Sigmoid colon (tissue), 6 donors: ENCODE measurements at regions not wholly inside any gene's neighbourhood (a gene's known extent, or its start where the extent isn't known, plus 50 kb on each side); places are given as distances from the start of the nearest gene placed in this dataset.

Source experiments
- DNase-seq: peaks from one replicate; pipeline ENCODE4 v3.0.0-alpha.2; 2019
- H3K27ac ChIP-seq, 4 donors: fragments of 200-600 bp; sonication (generic); one replicate each; pipeline ENCODE4 v1.5.1; 2016 to 2019; ENCODE audit warnings: mild to moderate bottlenecking in 1 of 4
- H3K27me3 ChIP-seq, 3 donors: fragments of 200-600 bp; sonication (generic); one replicate each; pipeline ENCODE4 v1.5.1; 2019; ENCODE audit warnings: mild to moderate bottlenecking in 1 of 3
- H3K36me3 ChIP-seq, 4 donors: fragments of 200-600 bp; sonication (generic); one replicate each; pipeline ENCODE4 v1.5.1; 2016 to 2019
- H3K4me1 ChIP-seq, 4 donors: fragments of 200-600 bp; sonication (generic); one replicate each; pipeline ENCODE4 v1.5.1; 2017 to 2019
- H3K4me3 ChIP-seq, 4 donors: fragments of 200-600 bp; sonication (generic); one replicate each; pipeline ENCODE4 v1.5.1; 2017 to 2019; ENCODE audit warnings: mild to moderate bottlenecking in 2 of 4, moderate library complexity in 1 of 4
- H3K9me3 ChIP-seq, 4 donors: fragments of 200-600 bp in 3 of 4; sonication (generic) in 3 of 4; one replicate each; pipeline versions ENCODE4 v1.5.1 to v1.6.1; 2013 to 2019
- CTCF ChIP-seq, 4 experiments: fragments of 450-650 bp in 3 of 4; fragments of 200-600 bp in 1 of 4; IDR thresholded peaks; one replicate each; pipeline ENCODE4 v1.5.1; 2016 to 2019; ENCODE audit warnings: antibody characterized with exemption in 4 of 4, mild to moderate bottlenecking in 3 of 4, moderate library complexity in 2 of 4
- EP300 ChIP-seq, 4 donors: sonication (generic); formaldehyde crosslinking; IDR thresholded peaks; one replicate each; pipeline ENCODE4 v1.6.1; 2017; ENCODE audit warnings: antibody characterized with exemption in 4 of 4
- POLR2A ChIP-seq, 2 donors: fragments of 450-650 bp; IDR thresholded peaks; one replicate each; pipeline ENCODE4 v1.6.1; 2016; ENCODE audit warnings: antibody characterized with exemption in 2 of 2, mild to moderate bottlenecking in 2 of 2, moderate library complexity in 2 of 2
- POLR2AphosphoS5 ChIP-seq, 4 donors: sonication (generic); formaldehyde crosslinking; IDR thresholded peaks; one replicate each; pipeline ENCODE4 v1.6.1; 2017; ENCODE audit warnings: antibody characterized with exemption in 4 of 4
- WGBS, 2 donors: extraction: QIAGEN DNeasy Blood & Tissue Kit; methylation state at CpG; one replicate each; pipeline ENCODE4 v1.1.7; 2013; 5-methylcytosine and 5-hydroxymethylcytosine counted together
- intact Hi-C: fragments of 100-400 bp; cut with DNase I; formaldehyde crosslinking; loops from one replicate; pipeline ENCODE4 v1.15.1; 2023
- donor health status: healthy with polysubstance abuse.
- donor health status: healthy.

DNA sequence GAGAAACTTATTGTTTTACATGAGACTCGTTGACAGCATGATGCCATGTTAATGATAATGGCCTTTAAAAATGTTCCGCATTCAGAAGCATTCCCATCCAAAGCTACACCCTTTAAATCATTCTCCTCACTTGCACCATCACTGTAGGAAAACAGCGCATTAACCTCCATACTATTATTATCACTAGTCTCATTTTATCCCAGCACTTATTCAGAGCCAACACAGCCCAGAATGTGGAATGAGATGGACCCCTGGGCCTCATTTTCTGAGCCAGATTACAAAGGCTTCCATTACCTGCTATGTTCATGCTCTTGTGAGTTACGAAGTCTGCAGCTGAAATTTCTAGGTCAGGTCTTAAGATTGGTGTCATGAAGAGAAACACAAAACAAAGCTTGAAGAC, 159.4 kb downstream of the HS3ST3A1 start:
- intact Hi-C loops = no loop called here
- H3K27me3 ChIP-seq = no peaks in the 10 kb centered on the region
- H3K4me3 ChIP-seq = no peak overlapping the region
- TF ChIP-seq CTCF (IDR thresholded peaks at IDR 0.05) (no peak), POLR2A (IDR thresholded peaks at IDR 0.05) (no peak), POLR2AphosphoS5 (IDR thresholded peaks at IDR 0.05) (no peak), EP300 (IDR thresholded peaks at IDR 0.05) (no peak)
- H3K36me3 ChIP-seq = no peaks in the 10 kb centered on the region
- WGBS, 2 donors = 88 to 92% methylated on average over 4 of the region's 4 CpGs
- H3K4me1 ChIP-seq = no peaks in the 10 kb centered on the region
- no peaks in the 10 kb centered on the region for H3K9me3 ChIP-seq
- H3K27ac ChIP-seq = no peak overlapping the region
- no peak for DNase-seq

DNA sequence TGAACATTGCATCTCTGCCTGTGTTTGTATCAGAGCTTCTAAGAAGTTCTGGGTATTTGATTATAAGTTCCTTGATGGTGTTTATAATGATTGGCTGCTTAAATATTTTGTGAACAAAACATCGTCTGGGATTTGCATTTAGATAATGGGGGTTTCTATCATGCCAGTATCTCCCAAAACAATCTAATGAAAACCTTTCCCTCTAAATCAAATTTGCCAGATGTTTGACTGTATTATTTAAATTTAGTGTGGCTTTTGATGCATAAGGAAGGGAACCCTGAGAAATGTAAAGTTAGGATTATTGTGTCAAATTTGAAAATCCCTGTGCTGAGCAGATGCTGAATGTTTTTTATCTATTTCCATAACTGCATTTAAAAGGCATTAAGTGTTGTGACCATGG, 159.9 kb downstream of the HS3ST3A1 start:
- H3K4me1 ChIP-seq = no peaks in the 10 kb centered on the region
- TF ChIP-seq EP300 (IDR thresholded peaks at IDR 0.05) = no peak
- no peak for TF ChIP-seq CTCF (IDR thresholded peaks at IDR 0.05)
- TF ChIP-seq POLR2A (IDR thresholded peaks at IDR 0.05) = no peak
- TF ChIP-seq POLR2AphosphoS5 (IDR thresholded peaks at IDR 0.05) = no peak
- 82 to 86% methylated on average over 1 of the region's 1 CpG for WGBS, 2 donors
- no peak overlapping the region for H3K4me3 ChIP-seq
- no peaks in the 10 kb centered on the region for H3K36me3 ChIP-seq
- no peaks in the 10 kb centered on the region for H3K27me3 ChIP-seq
- DNase-seq = no peak
- H3K27ac ChIP-seq = no peak overlapping the region
- intact Hi-C loops = no loop called here
- no peaks in the 10 kb centered on the region for H3K9me3 ChIP-seq

GRCh38 chr17:13437966-13438779, 163.6 kb downstream of the HS3ST3A1 start:
- 22 to 64% methylated on average over 17 of the region's 17 CpGs for WGBS, 2 donors
- Histone ChIP-seq H3K9me3 (no peaks in the 10 kb centered on the region), H3K4me3 (no peak overlapping the region), H3K36me3 (no peaks in the 10 kb centered on the region), H3K27me3 (no peaks in the 10 kb centered on the region), H3K27ac (no peak overlapping the region), H3K4me1 (no peaks in the 10 kb centered on the region)
- no peak for DNase-seq
- intact Hi-C loops = no loop called here
- TF ChIP-seq CTCF (IDR thresholded peaks at IDR 0.05) (no peak), EP300 (IDR thresholded peaks at IDR 0.05) (no peak), POLR2AphosphoS5 (IDR thresholded peaks at IDR 0.05) (no peak), POLR2A (IDR thresholded peaks at IDR 0.05) (no peak)

DNA sequence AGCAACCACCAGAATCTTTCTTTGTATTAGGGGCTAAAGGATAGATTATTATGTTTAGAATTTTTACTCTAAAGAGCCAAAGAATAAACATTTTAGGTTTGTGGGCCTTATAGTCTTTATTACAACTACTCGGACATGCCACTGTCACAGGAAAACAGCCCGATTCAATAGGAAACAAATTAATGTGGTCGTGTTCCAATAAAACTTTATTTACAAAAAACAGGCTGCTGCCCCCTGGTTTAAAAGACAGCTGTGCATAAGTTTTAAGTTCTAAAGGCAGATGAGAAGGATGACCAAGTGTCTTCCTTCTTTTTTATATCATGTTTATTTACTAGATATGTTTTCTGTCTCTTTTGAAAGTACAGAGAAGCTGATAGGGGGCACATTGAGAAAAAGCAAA, 166.5 kb downstream of the HS3ST3A1 start:
- Histone ChIP-seq H3K36me3 (no peaks in the 10 kb centered on the region), H3K9me3 (no peaks in the 10 kb centered on the region), H3K27me3 (no peaks in the 10 kb centered on the region), H3K27ac (no peak overlapping the region), H3K4me3 (no peak overlapping the region), H3K4me1 (no peaks in the 10 kb centered on the region)
- no peak for TF ChIP-seq POLR2AphosphoS5 (IDR thresholded peaks at IDR 0.05)
- TF ChIP-seq CTCF (IDR thresholded peaks at IDR 0.05) = no peak
- no peak for TF ChIP-seq EP300 (IDR thresholded peaks at IDR 0.05)
- TF ChIP-seq POLR2A (IDR thresholded peaks at IDR 0.05) = no peak
- no peak for DNase-seq
- intact Hi-C loops = no loop called here
- 87 to 91% methylated on average over 3 of the region's 3 CpGs for WGBS, 2 donors

GRCh38 chr17:13429201-13429600, 172.5 kb downstream of the HS3ST3A1 start:
- WGBS, 2 donors = 79 to 86% methylated on average over 5 of the region's 5 CpGs

More at GRCh38 chr17:13429201-13429600, 172.5 kb downstream of the HS3ST3A1 start:
- no peaks in the 10 kb centered on the region for H3K27me3 ChIP-seq
- H3K4me1 ChIP-seq = no peaks in the 10 kb centered on the region
- TF ChIP-seq EP300 (IDR thresholded peaks at IDR 0.05) (no peak), POLR2A (IDR thresholded peaks at IDR 0.05) (no peak), CTCF (IDR thresholded peaks at IDR 0.05) (no peak), POLR2AphosphoS5 (IDR thresholded peaks at IDR 0.05) (no peak)
- no peaks in the 10 kb centered on the region for H3K9me3 ChIP-seq
- H3K27ac ChIP-seq = no peak overlapping the region
- no peaks in the 10 kb centered on the region for H3K36me3 ChIP-seq
- intact Hi-C loops = no loop called here
- DNase-seq = no peak
- H3K4me3 ChIP-seq = no peak overlapping the region
